ENCODE measurements at regions not wholly inside any gene's neighbourhood (a gene's known extent, or its start where the extent isn't known, plus 50 kb on each side); places are given as distances from the start of the nearest gene placed in this dataset.

DNA sequence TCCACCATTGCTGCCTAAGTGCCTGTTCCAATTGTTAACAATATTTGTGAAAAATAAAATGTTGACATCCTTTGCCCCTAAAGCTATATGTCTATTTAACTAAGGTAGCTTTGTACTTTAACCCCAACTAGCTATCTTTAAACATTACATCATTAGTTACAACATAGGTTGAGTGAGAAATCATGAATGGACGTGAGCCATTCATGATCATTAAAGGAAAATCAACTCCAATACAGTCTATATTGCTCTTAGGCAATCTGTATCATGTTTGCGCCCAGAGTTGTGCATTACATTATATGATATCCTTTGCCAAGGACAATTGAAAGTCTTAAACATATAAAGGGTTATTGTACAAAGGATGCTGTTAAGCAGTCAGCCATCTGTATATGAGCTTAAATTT, 269.6 kb downstream of the ALX1 start:
- ChIA-PET POLR2A (no interaction called here), CTCF (no interaction called here)
- Histone ChIP-seq H3K9me3 (ENCODE audit: control insufficient read depth in 1 of 2, insufficient read depth in 1 of 2, low read length in 2 of 2) (no peaks in the 10 kb centered on the region), H3K4me3 (ENCODE audit: low read length) (no peak overlapping the region), H3K36me3 (ENCODE audit: insufficient read depth, low read length) (no peaks in the 10 kb centered on the region), H3K27me3 (ENCODE audit: control insufficient read depth in 1 of 2, insufficient read depth in 2 of 2, low read length in 2 of 2) (no peaks in the 10 kb centered on the region), H3K4me1 (ENCODE audit: insufficient read depth, low read length) (no peaks in the 10 kb centered on the region), H3K27ac (ENCODE audit: low read depth in 1 of 2, low read length in 2 of 2) (no peak overlapping the region)
- H3K27me3 Mint-ChIP-seq, result no peaks in the 10 kb centered on the region
- no peak overlapping the region for H3K27ac Mint-ChIP-seq
- no peaks in the 10 kb centered on the region for H3K36me3 Mint-ChIP-seq (ENCODE audit: low read depth)
- no peak for ATAC-seq (ENCODE audit: poor library complexity)
- H3K4me3 Mint-ChIP-seq, result no peak overlapping the region
- H3K9me3 Mint-ChIP-seq, result no peaks in the 10 kb centered on the region
- TF ChIP-seq, protein P1, sequence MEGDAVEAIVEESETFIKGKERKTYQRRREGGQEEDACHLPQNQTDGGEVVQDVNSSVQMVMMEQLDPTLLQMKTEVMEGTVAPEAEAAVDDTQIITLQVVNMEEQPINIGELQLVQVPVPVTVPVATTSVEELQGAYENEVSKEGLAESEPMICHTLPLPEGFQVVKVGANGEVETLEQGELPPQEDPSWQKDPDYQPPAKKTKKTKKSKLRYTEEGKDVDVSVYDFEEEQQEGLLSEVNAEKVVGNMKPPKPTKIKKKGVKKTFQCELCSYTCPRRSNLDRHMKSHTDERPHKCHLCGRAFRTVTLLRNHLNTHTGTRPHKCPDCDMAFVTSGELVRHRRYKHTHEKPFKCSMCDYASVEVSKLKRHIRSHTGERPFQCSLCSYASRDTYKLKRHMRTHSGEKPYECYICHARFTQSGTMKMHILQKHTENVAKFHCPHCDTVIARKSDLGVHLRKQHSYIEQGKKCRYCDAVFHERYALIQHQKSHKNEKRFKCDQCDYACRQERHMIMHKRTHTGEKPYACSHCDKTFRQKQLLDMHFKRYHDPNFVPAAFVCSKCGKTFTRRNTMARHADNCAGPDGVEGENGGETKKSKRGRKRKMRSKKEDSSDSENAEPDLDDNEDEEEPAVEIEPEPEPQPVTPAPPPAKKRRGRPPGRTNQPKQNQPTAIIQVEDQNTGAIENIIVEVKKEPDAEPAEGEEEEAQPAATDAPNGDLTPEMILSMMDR (IDR thresholded peaks at IDR 0.05), result no peak
- H3K4me1 Mint-ChIP-seq (ENCODE audit: low read depth), result peaks cover 4% of the 10 kb centered on the region
- intact Hi-C loops (cut with DNase I, micrococcal nuclease), result no loop called here
- no peak for DNase-seq

DNA sequence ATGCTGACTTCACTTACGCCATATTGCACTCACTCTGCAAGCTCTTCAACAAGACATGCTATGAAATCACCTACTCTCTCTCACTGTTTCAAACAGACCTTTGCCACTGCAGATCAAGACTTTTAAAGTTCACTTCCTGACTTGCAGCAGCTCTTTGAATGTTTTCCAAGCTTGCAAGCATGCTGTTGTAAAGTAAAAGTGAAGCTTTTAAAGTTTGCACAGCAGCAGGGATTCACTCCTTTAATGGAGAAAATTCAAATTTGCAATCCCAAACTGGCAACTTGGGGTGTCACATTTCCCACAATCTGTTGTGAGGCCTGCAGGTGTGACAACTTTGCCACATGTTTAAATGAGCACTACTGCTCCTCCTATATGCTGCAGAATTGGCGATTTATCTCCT, 270.9 kb downstream of the ALX1 start:
- no peak for ATAC-seq (ENCODE audit: poor library complexity)
- H3K27ac ChIP-seq (ENCODE audit: low read depth in 1 of 2, low read length in 2 of 2), result no peak overlapping the region
- H3K36me3 ChIP-seq (ENCODE audit: insufficient read depth, low read length), result no peaks in the 10 kb centered on the region
- H3K9me3 ChIP-seq (ENCODE audit: control insufficient read depth in 1 of 2, insufficient read depth in 1 of 2, low read length in 2 of 2), result no peaks in the 10 kb centered on the region
- Mint-ChIP-seq H3K4me3 (no peak overlapping the region), H3K4me1 (ENCODE audit: low read depth) (peaks cover 4% of the 10 kb centered on the region), H3K27ac (no peak overlapping the region), H3K9me3 (no peaks in the 10 kb centered on the region), H3K27me3 (no peaks in the 10 kb centered on the region), H3K36me3 (ENCODE audit: low read depth) (no peaks in the 10 kb centered on the region)
- H3K27me3 ChIP-seq (ENCODE audit: control insufficient read depth in 1 of 2, insufficient read depth in 2 of 2, low read length in 2 of 2), result no peaks in the 10 kb centered on the region
- DNase-seq, result no peak
- ChIA-PET CTCF (no interaction called here), POLR2A (no interaction called here)
- TF ChIP-seq, protein P1 (IDR thresholded peaks at IDR 0.05), result no peak
- no peak overlapping the region for H3K4me3 ChIP-seq (ENCODE audit: low read length)
- H3K4me1 ChIP-seq (ENCODE audit: insufficient read depth, low read length), result no peaks in the 10 kb centered on the region
- intact Hi-C loops (cut with DNase I, micrococcal nuclease), result no loop called here

DNA sequence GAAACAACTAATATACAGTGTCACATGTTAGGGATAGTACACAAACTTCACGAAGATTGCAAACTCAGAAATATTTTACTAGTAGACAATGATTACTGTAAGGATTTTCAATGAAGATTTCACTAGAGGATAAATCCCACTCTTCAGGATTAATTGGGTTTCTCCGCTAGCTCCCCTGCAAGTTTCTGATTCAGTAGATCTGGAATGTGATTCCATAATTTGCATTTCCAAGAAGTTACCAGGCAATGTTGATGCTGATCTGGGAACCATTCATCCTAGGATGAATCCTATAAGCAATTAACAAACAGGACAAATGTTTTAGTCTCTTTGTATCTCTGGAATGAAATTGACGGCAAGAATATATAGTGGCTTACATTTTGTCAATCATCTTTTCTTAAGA, 272.4 kb downstream of the ALX1 start:
- CTCF ChIA-PET, result no interaction called here
- no peak overlapping the region for H3K4me3 Mint-ChIP-seq
- no peaks in the 10 kb centered on the region for H3K9me3 Mint-ChIP-seq

More for the DNA sequence above, 272.4 kb downstream of the ALX1 start:
- intact Hi-C loops (cut with DNase I, micrococcal nuclease), result no loop called here
- Histone ChIP-seq H3K9me3 (ENCODE audit: control insufficient read depth in 1 of 2, insufficient read depth in 1 of 2, low read length in 2 of 2) (no peaks in the 10 kb centered on the region), H3K4me3 (ENCODE audit: low read length) (no peak overlapping the region), H3K4me1 (ENCODE audit: insufficient read depth, low read length) (no peaks in the 10 kb centered on the region), H3K27me3 (ENCODE audit: control insufficient read depth in 1 of 2, insufficient read depth in 2 of 2, low read length in 2 of 2) (no peaks in the 10 kb centered on the region), H3K36me3 (ENCODE audit: insufficient read depth, low read length) (no peaks in the 10 kb centered on the region), H3K27ac (ENCODE audit: low read depth in 1 of 2, low read length in 2 of 2) (no peak overlapping the region)
- DNase-seq (no peak), ATAC-seq (ENCODE audit: poor library complexity) (no peak)
- TF ChIP-seq, protein P1 (IDR thresholded peaks at IDR 0.05), result no peak
- POLR2A ChIA-PET, result no interaction called here
- Mint-ChIP-seq H3K27me3 (no peaks in the 10 kb centered on the region), H3K4me1 (ENCODE audit: low read depth) (peaks cover 4% of the 10 kb centered on the region), H3K36me3 (ENCODE audit: low read depth) (no peaks in the 10 kb centered on the region), H3K27ac (no peak overlapping the region)
